ENCODE measurements at regions not wholly inside any gene's neighbourhood (a gene's known extent, or its start where the extent isn't known, plus 50 kb on each side); places are given as distances from the start of the nearest gene placed in this dataset.

- DNase-seq (ENCODE audit: low read depth) = no peak
- H3K4me3 ChIP-seq (ENCODE audit: low read length) = peak overlapping the region; percentile 41
- TF ChIP-seq CTCF (conservative IDR thresholded peaks at IDR 0.05; ENCODE audit: low read depth, low read length) = peak; percentile 62
Measured at GRCh38 chr15:70584838-70585706, 178.3 kb downstream of the UACA start.

- TF ChIP-seq CTCF (conservative IDR thresholded peaks at IDR 0.05; ENCODE audit: low read depth, low read length) = no peak
- no peak for DNase-seq (ENCODE audit: low read depth)
- no peak overlapping the region for H3K4me3 ChIP-seq (ENCODE audit: low read length)
Measured at GRCh38 chr15:70584441-70584837, 178.9 kb downstream of the UACA start.

GRCh38 chr15:70583006-70583405 lies 180.4 kb downstream of the UACA start:
- TF ChIP-seq CTCF (conservative IDR thresholded peaks at IDR 0.05; ENCODE audit: low read depth, low read length) = no peak
- no peak for DNase-seq (ENCODE audit: low read depth)
- H3K4me3 ChIP-seq (ENCODE audit: low read length) = no peak overlapping the region

GRCh38 chr15:70582143-70582945 lies 181.0 kb downstream of the UACA start:
- no peak for TF ChIP-seq CTCF (conservative IDR thresholded peaks at IDR 0.05; ENCODE audit: low read depth, low read length)
- H3K4me3 ChIP-seq (ENCODE audit: low read length) = no peak overlapping the region
- no peak for DNase-seq (ENCODE audit: low read depth)

GRCh38 chr15:70580958-70581357 lies 182.4 kb downstream of the UACA start:
- no peak for DNase-seq (ENCODE audit: low read depth)
- TF ChIP-seq CTCF (conservative IDR thresholded peaks at IDR 0.05; ENCODE audit: low read depth, low read length) = no peak

GRCh38 chr15:70580286-70580685 lies 183.1 kb downstream of the UACA start:
- no peak for DNase-seq (ENCODE audit: low read depth)
- no peak overlapping the region for H3K4me3 ChIP-seq (ENCODE audit: low read length)
- no peak for TF ChIP-seq CTCF (conservative IDR thresholded peaks at IDR 0.05; ENCODE audit: low read depth, low read length)

More at GRCh38 chr15:70580958-70581357, 182.4 kb downstream of the UACA start:
- H3K4me3 ChIP-seq (ENCODE audit: low read length) = no peak overlapping the region
